Testis (tissue), 2 donors: ENCODE measurements at regions not wholly inside any gene's neighbourhood (a gene's known extent, or its start where the extent isn't known, plus 50 kb on each side); places are given as distances from the start of the nearest gene placed in this dataset.

Experiments
- DNase-seq: peaks from one replicate; pipeline ENCODE4 v3.0.0-alpha.2; 2019
- H3K27ac ChIP-seq, 2 donors: fragments of 200-600 bp; sonication (generic); one replicate each; pipeline ENCODE4 v1.5.1; 2019
- H3K27me3 ChIP-seq: fragments of 200-600 bp; sonication (generic); one replicate; pipeline ENCODE4 v1.5.1; 2019
- H3K36me3 ChIP-seq: fragments of 200-600 bp; sonication (generic); one replicate; pipeline ENCODE4 v1.5.1; 2017; ENCODE audit warnings: low read depth; ENCODE audit errors: missing control alignments
- H3K4me1 ChIP-seq: fragments of 200-600 bp; sonication (generic); one replicate; pipeline ENCODE4 v1.5.1; 2019
- H3K4me3 ChIP-seq, 2 donors: fragments of 200-600 bp; sonication (generic); one replicate each; pipeline ENCODE4 v1.5.1; 2017 to 2019
- H3K9me3 ChIP-seq: fragments of 200-600 bp; sonication (generic); one replicate; pipeline ENCODE4 v1.5.1; 2017
- CTCF ChIP-seq, 3 experiments: fragments of 450-650 bp in 2 of 3; fragments of 200-600 bp in 1 of 3; sonication (generic) in 1 of 3; IDR thresholded peaks; one replicate each; pipeline ENCODE4 v1.5.1; 2016 to 2019; ENCODE audit warnings: antibody characterized with exemption in 3 of 3, mild to moderate bottlenecking in 2 of 3, moderate library complexity in 1 of 3
- POLR2A ChIP-seq: fragments of 450-650 bp; IDR thresholded peaks from one replicate; pipeline ENCODE4 v1.6.1; 2017; ENCODE audit warnings: antibody characterized with exemption, mild to moderate bottlenecking, moderate library complexity
- WGBS, 2 donors: methylation state at CpG; one replicate each; pipeline ENCODE4 v1.1.5; 2018; 5-methylcytosine and 5-hydroxymethylcytosine counted together
- intact Hi-C: fragments of 100-400 bp; cut with DNase I; formaldehyde crosslinking; loops from one replicate; pipeline ENCODE4 v1.15.1; 2023; ENCODE audit warnings: low total_unique reads

GRCh38 chr5:142517840-142518239 is 168.1 kb downstream of the FGF1 start:
- TF ChIP-seq POLR2A (no peak), CTCF (IDR thresholded peaks at IDR 0.05) (no peak)

GRCh38 chr5:142516732-142517131 is 169.2 kb downstream of the FGF1 start:
- TF ChIP-seq POLR2A (no peak), CTCF (IDR thresholded peaks at IDR 0.05) (no peak)
- H3K4me3 ChIP-seq: no peak overlapping the region

More at GRCh38 chr5:142517840-142518239, 168.1 kb downstream of the FGF1 start:
- DNase-seq: no peak
- Histone ChIP-seq H3K4me1 (no peaks in the 10 kb centered on the region), H3K27me3 (no peaks in the 10 kb centered on the region), H3K9me3 (no peaks in the 10 kb centered on the region), H3K36me3 (no peaks in the 10 kb centered on the region), H3K4me3 (no peak overlapping the region), H3K27ac (no peak overlapping the region)
- WGBS, 2 donors: 88 to 89% methylated on average over 1 of the region's 1 CpG
- intact Hi-C loops: no loop called here

GRCh38 chr5:142515036-142515435 is 170.9 kb downstream of the FGF1 start:
- Histone ChIP-seq H3K27me3 (no peaks in the 10 kb centered on the region), H3K4me3 (no peak overlapping the region), H3K27ac (no peak overlapping the region), H3K9me3 (no peaks in the 10 kb centered on the region), H3K36me3 (no peaks in the 10 kb centered on the region), H3K4me1 (no peaks in the 10 kb centered on the region)
- WGBS, 2 donors: 68 to 74% methylated on average over 2 of the region's 2 CpGs
- TF ChIP-seq POLR2A: no peak
- TF ChIP-seq CTCF (IDR thresholded peaks at IDR 0.05): no peak
- intact Hi-C loops: no loop called here
- no peak for DNase-seq

More at GRCh38 chr5:142516732-142517131, 169.2 kb downstream of the FGF1 start:
- Histone ChIP-seq H3K9me3 (no peaks in the 10 kb centered on the region), H3K27ac (no peak overlapping the region), H3K36me3 (no peaks in the 10 kb centered on the region), H3K4me1 (no peaks in the 10 kb centered on the region), H3K27me3 (no peaks in the 10 kb centered on the region)
- intact Hi-C loops: no loop called here
- WGBS, 2 donors: 95 to 96% methylated on average over 3 of the region's 3 CpGs
- DNase-seq: no peak

- Histone ChIP-seq H3K27me3 (no peaks in the 10 kb centered on the region), H3K27ac (no peak overlapping the region), H3K4me1 (no peaks in the 10 kb centered on the region), H3K36me3 (no peaks in the 10 kb centered on the region), H3K9me3 (no peaks in the 10 kb centered on the region), H3K4me3 (no peak overlapping the region)
- DNase-seq: no peak
- no peak for TF ChIP-seq POLR2A
- intact Hi-C loops: no loop called here
- WGBS, 2 donors: 94 to 96% methylated on average over 3 of the region's 3 CpGs
Observed at GRCh38 chr5:142514196-142514595, 171.7 kb downstream of the FGF1 start.

GRCh38 chr5:142512043-142513042 is 173.5 kb downstream of the FGF1 start:
- H3K27me3 ChIP-seq: no peaks in the 10 kb centered on the region
- TF ChIP-seq POLR2A (no peak), CTCF (IDR thresholded peaks at IDR 0.05) (no peak)
- no peaks in the 10 kb centered on the region for H3K9me3 ChIP-seq
- H3K4me3 ChIP-seq: no peak overlapping the region
- H3K27ac ChIP-seq: no peak overlapping the region
- intact Hi-C loops: no loop called here
- 72 to 75% methylated on average over 16 of the region's 16 CpGs for WGBS, 2 donors
- H3K4me1 ChIP-seq: no peaks in the 10 kb centered on the region
- no peaks in the 10 kb centered on the region for H3K36me3 ChIP-seq
- DNase-seq: no peak
